ENCODE measurements at regions not wholly inside any gene's neighbourhood (a gene's known extent, or its start where the extent isn't known, plus 50 kb on each side); places are given as distances from the start of the nearest gene placed in this dataset.
A peak's percentile ranks its signal among the peaks of the same experiment; 100 is the strongest.

DNA sequence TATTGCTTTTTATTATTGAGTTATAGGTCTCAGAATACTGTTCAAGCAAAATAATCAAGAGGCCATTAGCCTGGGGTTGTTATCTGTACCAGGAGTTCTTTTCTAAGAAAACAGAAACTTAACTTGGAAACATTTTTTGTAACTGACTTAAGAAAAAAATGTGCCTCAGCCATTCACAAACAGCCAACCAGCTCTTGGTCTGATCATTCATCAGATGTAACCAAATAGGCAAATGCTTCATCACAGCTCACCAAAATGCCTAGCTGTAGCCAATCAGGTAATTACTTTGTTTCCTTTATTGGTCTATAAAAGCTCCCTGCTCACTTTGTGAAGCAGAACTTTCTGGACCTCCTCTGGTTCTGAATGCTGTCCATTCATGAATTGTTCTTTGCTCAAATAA is 387.7 kb downstream of the FAT4 start:
- no peak for DNase-seq

DNA sequence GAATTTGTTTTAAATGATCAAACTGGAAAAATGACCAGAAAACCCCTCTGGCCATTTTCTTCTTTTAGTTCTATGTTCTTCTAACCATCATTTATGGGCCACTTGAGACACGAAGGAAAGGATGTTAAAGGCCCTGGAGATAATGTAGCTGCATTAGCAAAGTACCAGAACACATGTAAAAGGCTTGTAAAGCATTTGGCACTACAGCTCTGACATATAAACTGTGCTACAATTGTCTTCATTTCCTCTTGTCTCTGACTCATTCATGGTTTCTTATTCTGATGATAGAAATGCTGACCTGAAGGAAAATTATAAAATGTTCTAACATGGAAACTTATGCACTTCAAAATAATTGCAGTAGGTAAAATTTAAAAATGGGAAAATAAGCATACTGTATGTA is 388.7 kb downstream of the FAT4 start:
- DNase-seq, result no peak

DNA sequence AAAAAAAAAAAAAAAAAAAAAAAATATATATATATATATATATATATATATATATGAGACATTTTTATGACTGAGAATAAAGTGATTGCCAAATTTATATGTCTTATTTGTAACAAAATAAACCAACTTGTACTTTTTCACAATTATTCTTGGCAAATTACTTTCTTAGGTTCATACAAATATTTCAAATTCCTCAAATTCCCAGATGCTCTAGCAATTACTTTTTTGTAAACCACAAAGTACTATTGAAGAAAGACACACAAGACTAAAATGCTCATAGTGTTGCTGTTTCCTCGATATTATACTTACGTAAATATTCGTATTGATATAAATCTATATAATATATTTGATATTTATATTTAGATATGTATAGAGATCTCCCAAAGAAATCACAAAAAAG is 390.0 kb downstream of the FAT4 start:
- DNase-seq, result no peak

DNA sequence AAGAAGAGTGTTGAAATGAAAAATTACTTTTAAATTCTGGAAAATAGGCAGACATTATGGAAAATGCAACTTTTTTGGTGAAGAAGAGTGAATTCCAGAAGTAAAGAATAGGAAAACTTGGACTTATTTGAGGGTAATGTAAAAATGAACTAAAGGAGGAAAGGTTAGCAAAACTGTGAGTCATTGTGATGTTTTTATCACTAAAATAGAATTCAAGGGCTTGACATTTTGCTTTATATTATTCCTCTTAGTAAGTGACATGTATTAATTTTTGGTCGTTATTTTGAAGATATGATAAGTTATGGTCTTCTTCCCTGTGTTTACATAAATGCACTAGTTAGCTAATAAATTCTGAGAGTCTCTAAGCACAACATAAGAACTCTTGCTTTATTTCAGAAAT is 390.9 kb downstream of the FAT4 start:
- no peak for DNase-seq

DNA sequence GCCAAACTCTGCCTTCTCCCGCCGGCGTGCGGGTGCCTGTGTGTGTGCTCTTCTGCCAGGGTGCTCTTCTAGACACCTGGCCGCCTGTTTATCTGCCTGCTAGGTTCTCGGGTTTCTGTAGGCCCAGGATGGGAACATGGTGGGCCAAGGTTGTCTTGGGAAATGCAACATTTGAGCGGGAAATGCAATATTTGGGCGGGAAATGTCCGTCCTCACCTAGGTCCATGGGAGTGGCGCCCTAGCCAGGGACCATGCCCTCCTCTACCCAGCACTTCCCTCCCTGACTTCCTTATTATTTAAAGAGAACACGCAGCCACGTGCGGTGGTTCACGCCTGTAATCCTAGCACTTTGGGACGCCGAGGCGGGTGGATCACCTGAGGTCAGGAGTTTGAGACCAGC is 392.6 kb downstream of the FAT4 start:
- no peak for DNase-seq

DNA sequence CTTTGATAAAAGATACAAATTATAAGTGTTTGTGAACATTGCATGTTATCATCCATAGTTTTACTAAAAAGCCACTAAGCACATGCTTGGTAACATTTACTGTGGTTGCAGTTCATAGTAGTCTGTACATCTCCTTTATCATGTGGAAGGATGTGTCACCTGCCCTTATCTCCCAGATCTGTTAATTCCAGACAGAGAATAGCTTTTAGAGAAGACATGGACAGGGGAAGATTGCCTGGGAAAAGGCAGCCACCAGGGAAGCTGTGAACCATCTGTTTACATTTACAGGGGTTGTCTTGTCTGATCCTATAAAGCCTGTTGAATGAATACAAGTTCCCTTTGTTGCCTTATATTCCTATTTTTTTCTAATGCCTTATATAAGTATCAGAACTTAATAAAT is 396.0 kb downstream of the FAT4 start:
- no peak for DNase-seq

DNA sequence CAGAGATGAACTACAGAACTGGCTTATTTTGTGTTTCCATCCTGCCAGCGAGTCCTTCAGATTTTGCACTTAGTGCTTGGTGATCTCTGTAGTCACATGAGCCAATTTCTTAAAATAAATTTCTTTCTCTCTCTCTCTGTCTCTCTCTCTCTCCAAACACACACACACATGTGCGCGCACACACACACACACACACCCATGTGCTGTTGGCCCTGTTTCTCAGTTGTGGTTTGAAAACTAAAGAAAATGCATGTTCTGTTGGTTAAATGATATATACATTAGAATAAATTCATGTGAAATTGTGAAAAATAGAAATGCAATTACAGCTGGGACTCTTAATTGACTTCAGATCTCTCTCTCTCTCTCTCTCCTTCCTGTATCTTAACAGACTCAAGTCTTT is 399.3 kb downstream of the FAT4 start:
- no peak for DNase-seq

DNA sequence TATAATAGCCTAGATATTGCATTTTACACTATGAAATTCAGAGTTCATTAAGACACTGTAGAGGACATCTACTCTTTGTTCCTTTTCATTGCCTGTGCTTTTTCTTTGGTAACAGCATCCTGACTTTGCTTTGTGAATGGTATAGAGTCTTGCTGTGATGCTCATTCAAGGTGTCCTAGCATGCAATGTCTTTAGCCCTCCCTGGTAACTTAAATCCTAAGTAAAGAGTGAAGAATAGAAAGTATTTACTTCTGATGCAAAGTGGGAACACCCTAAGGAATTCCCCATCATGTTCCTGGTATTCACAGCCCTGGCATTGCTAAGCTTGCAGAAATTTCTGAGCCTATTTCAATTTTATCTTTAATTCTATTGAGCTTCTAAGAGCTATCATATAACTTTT is 400.1 kb downstream of the FAT4 start:
- DNase-seq, result no peak

DNA sequence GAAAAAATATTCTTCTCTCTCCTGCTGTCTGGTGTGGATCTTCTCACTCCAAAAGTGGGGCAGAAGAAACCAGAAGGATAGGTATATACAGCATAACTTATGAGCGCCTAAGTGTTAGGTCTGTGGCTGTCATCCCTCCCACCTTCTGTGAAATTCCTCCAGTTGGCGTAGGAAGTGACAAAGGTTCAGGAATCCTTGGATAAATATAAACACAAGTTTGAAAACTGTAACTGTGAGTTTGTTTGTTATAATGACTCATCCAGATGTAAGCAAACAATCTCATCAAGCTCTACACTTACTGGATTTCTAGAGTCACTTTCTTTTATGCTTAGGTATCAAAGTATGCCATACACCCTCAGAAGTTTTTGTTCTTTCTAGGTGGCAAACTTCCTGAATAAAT is 405.2 kb downstream of the FAT4 start:
- no peak for DNase-seq

DNA sequence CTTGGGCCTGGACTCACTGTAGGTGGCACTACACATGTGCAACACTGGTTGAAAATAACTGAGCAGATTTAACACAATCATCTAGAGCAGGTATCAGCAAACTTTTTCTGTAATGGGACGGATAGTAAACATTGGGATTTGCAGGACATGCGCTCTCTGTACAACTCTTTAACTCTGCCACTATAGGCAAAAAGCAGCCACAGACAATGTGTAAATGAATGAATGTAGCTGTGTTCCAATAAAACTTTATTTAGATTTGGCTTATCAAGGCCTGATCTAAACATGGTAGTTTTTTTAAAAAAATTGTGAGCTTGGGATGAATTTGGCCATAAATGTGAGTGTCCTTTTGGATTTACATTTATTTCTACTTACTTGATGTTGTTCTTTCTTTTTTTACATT is 407.3 kb downstream of the FAT4 start:
- DNase-seq, result no peak

DNA sequence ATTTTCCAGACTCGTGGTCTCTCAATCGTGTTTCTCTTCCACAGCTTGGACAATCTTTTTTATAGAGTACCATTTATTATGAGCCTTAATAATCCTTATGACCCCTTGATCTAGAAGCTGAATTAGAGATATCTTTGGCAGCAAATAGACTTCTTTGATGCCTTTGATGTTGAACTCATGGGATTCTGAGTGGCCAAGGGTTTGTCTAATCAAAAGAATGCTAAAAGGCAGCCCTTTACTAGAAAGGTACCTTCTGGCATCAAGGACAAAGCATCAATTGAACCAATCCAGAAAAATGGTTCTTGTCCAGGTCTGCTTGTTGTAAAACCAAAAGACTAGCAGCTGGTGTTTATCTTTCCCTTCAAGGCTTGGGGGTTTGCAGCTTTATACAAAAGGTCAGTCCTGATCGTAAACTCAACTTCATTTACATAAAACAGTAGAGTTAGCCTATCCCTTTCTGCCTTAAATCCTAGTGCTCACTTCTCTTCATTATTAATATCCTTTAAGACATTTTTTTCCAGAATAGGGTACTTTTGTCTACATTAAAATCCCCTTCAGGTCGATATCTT is 411.3 kb downstream of the FAT4 start:
- no peak for DNase-seq

DNA sequence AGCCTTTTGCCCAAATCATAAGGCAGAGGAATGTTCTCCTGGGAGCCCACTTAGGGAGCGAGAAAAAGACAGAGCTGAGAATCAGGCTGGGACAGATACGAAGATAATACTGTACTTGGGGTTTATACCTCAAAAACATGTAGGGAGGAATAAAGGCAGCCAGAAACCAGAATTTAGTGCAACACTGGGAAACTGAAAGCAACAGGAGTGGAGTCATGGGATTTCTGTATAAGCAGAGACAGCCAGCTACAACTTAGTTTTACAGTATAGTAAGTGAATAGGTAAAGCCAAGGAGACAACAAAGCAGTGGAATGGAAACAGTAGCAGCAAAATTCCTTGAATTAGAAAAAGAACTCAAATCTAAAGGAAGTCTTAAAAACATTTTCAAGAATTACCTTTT is 413.2 kb downstream of the FAT4 start:
- DNase-seq, result no peak

DNA sequence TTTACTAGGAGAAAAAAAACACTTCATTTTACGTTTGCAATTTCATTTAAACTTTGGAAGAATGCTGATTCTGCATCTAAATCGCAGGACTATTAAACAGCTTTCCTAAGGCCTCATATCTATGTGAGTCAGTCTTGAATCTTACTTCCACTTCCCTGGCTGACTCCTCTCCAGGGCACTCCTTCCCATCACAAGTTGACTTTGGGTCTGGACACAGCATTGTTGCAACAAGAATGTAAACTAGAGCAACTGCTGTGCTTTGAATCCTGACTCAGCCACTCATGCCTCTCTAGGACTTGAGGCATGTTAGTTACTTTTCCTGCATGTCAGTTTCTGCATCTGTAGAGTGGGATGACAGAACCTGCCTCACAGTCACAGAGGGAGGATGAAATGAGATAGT is 413.8 kb downstream of the FAT4 start:
- no peak for DNase-seq

DNA sequence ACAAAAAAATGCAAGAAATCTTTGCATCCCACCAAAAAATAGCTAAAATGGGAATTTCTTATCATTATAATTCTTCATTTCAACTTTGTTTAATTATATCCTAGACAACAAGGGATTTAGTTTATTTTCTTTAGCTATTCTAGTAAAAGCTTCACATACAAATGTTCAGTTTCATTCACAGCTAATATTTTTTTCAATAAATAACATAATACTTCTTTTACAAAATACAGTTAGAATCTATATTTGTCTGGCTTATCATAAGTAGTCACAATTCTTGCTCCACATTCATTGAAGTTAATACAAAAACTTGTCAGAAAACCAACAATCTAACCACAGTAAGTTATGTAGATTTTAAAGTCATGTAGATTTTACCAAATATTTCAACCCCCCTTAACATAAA is 414.4 kb downstream of the FAT4 start:
- no peak for DNase-seq

DNA sequence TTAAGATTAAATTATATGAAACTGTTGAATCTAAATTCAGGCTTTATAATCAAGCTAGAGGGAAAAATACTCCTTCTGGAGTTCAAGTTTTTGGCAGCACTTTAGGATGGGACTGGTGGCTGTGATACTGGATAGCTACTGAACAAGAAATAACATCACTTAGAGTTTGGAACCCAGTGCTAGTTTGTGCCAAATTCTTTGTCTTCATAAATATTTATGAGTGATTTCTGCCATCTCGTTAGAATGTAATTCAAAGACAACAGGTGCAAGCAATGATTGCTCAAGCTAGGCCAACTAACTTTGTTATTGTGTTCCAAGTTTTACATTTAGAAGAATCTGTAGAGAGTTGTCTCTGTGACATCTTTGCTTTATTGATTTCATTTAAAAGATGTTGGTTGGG is 417.9 kb downstream of the FAT4 start:
- no peak for DNase-seq

DNA sequence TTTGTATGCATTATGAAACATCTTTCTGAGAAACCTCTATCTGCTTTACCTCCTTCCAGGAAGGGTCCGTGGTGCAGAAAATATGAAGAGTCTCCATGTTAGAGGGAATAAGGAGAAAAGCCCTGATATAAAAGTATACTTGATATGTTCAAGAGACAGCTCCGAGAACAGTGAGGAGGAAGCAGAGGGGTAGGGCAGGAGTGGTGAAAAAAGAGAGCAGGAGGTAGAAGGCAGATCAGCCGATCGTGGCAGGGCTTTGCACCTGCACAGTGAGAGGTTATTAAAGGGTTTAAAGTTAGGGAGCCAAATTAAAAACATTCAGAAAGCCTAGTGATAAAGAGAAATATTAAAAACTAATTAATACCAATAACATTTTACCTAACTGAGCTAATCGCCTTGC is 419.7 kb downstream of the FAT4 start:
- no peak for DNase-seq

DNA sequence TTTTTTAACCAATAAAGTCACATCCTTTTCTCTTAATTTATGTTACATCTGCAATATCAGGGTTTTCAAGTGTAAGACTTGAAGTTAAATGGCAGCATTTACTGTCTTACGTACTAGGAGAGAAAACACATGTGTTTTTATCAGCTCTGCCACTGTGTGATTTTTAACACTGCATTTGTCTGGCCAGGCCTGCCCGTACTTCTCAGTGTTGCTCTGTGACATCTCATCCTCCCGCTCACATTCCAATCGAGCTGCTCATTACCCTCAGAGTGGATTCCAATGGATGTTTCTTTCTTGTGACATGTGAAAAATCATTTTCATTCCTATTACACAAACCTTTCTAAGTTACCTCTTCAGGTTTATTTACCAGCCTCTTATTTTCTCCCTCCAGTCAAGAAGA is 420.3 kb downstream of the FAT4 start:
- DNase-seq, result no peak

DNA sequence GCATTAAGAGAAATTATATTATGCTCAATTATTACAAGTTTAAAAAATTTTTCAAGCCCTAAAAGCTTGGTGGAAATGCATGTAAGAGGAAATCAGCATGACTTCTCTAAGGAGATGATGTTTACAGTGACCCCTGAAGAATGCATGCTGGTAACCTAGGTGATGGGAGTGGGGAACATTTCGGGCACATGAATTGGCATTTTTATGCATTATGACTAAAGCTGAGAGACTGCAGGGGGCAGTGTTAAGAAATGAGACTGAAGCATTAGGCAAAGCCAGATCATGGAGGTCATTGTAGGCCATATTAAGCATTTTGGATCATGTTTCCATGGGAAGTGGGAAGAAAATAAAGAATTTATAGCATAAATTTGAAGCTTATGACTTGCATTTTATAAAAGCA is 421.3 kb downstream of the FAT4 start:
- DNase-seq, result no peak

DNA sequence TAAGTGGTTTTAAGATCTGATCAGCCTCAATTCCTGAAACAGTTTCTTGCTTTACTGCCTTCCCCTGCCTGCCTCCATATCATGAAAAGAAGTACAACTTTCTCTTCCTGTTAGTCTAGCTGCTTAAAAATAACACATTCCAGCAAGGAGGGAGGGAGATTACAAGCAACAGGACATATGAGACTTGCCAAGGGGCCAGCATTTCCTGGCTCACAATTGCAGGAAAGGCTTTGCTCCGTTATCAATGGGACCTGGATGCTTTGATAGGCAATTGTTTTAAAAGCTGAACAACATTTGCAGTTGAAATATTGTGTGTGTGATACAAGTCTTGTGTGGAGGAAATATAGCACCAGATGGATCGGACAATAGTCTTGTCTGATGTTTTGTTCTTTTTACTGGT is 425.0 kb downstream of the FAT4 start:
- DNase-seq, result no peak

DNA sequence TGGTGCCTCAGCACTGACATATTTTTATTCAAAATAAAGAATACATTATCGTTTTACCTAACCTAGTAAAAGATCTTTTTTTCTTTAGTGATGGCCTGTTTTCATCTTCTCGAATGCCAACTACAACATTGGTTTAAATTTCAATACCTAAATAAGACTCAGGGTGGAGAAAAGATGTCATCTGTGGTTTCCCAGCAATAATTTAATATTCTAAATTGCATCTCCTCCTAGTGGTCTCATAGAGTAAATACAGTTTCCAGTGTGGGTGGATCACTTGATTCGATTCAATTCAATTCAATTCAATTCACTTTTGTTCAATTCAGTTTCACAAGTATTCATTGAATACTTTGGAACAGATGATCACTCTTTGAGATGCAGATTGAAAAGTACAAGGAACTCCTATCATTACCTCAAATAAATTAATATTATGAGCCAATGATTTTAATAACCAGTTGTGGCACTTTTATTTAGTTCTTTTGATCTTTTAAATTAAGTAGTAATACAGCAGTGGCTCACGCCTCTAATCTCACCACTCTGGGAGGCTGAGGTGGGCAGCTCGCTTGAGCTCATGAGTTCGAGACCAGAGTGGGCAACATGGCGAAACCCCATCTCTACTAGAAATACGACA is 427.2 kb downstream of the FAT4 start:
- DNase-seq, result no peak

DNA sequence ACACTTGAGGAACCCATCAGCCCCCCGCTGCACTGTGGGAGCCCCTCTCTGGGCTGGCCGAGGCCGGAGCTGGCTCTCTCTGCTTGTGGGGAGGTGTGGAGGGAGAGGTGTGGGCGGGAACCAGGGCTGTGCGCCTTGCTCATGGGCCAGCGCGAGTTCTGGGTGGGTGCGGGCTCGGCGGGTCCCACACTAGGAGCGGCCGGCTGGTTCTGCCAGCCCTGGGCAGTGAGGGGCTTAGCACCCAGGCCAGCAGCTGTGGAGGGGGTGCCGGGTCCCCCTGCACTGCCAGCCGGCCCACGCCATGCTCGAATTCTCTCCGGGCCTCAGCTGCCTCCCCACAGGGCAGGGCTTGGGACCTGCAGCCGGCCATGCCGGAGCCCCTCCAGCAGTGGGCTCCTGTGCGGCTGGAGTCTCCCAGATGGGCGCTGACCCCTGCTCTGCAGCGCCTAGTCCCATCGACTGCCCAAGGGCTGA is 430.2 kb downstream of the FAT4 start:
- no peak for DNase-seq

DNA sequence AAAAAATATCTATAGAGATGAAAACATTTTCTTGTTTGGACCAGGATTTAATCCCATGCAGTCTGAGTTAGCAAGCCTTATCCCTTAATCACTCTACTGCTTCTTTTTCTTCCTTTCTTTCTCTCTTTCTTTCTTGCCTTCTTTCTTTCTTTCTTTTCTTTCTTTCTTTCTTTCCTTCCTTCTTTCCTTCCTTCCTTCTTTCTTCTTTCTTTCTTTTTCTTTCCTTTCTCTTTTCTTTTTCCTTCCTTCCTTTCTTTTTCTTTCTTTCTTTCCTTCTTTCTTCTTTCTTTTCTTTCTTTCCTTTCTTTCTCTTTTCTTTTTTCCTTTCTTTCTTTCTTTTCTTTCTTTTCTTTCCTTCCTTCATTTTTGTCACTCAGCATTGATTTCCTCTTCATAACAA is 434.6 kb downstream of the FAT4 start:
- DNase-seq, result no peak

DNA sequence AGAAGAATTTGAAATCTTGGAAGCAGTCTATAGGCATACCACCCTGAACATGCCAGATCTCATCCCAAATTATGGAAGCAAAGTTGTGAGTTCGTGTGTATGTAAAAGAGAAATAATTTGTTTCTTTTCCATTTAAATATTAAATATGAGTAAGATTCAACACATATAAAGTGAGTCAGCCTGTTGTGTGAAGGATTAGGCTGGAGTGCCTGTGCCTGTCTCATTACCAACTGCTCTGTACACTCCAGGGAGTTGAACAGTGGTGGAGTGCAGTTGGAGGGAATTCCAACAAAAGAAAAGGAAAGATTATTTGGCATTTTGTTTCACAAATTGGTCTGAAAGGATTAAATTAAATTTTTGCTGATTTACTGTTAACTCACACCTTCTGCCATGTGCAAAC is 435.6 kb downstream of the FAT4 start:
- DNase-seq, result no peak

DNA sequence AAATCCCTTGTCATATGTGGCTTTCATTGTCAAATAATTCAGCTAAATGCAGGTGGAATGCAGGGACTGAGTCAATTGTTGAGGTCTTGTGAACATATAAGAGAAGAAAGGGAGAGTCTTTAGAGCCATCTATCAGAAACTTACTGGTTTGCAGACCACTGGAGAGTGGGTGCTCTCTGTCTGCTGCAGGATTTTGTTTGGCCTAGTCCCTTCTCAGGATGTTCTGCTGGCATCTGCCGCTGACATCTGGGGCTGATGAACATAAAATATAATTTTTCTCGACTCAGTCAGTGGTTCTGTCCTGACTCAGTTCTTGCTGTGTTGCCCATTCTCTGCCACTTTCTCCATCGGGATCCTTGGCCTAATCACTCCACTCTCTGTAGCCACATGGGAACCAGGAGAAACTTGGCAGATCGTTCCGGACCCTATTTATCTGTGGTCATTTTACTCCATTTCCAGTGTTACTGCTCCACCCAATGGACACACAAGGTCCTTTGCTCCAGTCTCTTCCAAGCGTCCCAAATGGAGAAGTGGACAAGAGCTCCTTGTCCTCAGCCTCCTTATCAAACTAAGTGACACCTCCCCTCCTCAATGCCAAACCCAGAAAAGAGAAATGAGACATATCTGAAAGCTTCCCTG is 436.2 kb downstream of the FAT4 start:
- peak in 4 of 14 donors; percentile 0 to 3 (median 2) for DNase-seq

DNA sequence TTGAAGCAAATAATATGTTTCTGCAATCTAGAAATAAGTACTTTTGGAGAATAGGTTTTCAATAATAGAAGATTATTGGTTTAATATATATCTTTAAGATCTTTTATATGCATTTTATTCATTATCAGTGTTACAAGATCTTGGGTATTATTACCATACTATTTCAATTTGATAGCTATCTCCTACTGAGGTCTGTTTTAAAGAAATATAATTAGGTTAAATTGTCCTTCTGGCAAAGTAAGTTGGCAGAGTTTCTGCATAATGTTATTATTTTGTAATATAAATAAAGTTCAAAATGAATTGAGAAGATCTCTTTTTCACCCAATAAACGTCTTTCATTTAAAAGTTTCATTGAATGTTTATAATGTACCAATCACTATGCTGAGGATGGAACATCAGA is 443.7 kb downstream of the FAT4 start:
- no peak for DNase-seq

All from C1 segment of cervical spinal cord (tissue), 14 donors.